ENCODE measurements at regions not wholly inside any gene's neighbourhood (a gene's known extent, or its start where the extent isn't known, plus 50 kb on each side); places are given as distances from the start of the nearest gene placed in this dataset.

- Histone ChIP-seq H3K4me1 (replicated peaks in 1 of 4; ENCODE audit: control insufficient read depth in 3 of 4, insufficient read depth in 4 of 4, low read length in 3 of 4) (no peaks in the 10 kb centered on the region), H4K91ac (replicated peaks; ENCODE audit: insufficient read length, low read length) (no peak overlapping the region), H3K4me3 (ENCODE audit: extremely low read depth in 1 of 4, insufficient read depth in 2 of 4, low read depth in 3 of 4, low read length in 4 of 4) (no peak overlapping the region), H2BK15ac (ENCODE audit: low read length) (no peak overlapping the region), H3K23ac (ENCODE audit: insufficient read length) (no peak overlapping the region), H3K9me3 (ENCODE audit: insufficient read depth in 2 of 2, low read depth in 1 of 2, low read length in 1 of 2) (no peaks in the 10 kb centered on the region), H2AFZ (ENCODE audit: low read length) (no peak overlapping the region), H4K8ac (ENCODE audit: extremely low read depth, insufficient read depth, low read length) (no peak overlapping the region), H3K14ac (ENCODE audit: insufficient read length) (no peak overlapping the region), H3K4ac (replicated peaks; ENCODE audit: insufficient read length, low read depth, low read length) (no peak overlapping the region), H2BK12ac (ENCODE audit: low read depth, low read length) (no peak overlapping the region), H2BK120ac (replicated peaks; ENCODE audit: low read depth, low read length) (no peak overlapping the region), H3K9ac (replicated peaks in 1 of 4; ENCODE audit: extremely low read depth in 1 of 4, low read depth in 3 of 4, low read length in 3 of 4) (no peak overlapping the region), H3K27ac (ENCODE audit: low read depth, low read length) (no peak overlapping the region), H4K5ac (ENCODE audit: insufficient read length, low read depth, low read length) (no peak overlapping the region), H2AK5ac (ENCODE audit: low read depth, low read length) (no peak overlapping the region), H3K79me1 (ENCODE audit: low read depth, low read length) (no peaks in the 10 kb centered on the region), H4K20me1 (replicated peaks in 1 of 2; ENCODE audit: control insufficient read depth in 1 of 2, insufficient read depth in 2 of 2, low read length in 2 of 2) (no peaks in the 10 kb centered on the region), H3K36me3 (ENCODE audit: control insufficient read depth in 2 of 4, insufficient read depth in 4 of 4, low read length in 3 of 4) (no peaks in the 10 kb centered on the region; a peak in 1 of 8 replicates), H2BK20ac (ENCODE audit: low read length) (no peak overlapping the region), H3K79me2 (ENCODE audit: control insufficient read depth in 1 of 2, insufficient read depth in 2 of 2, low read length in 2 of 2) (no peaks in the 10 kb centered on the region), H3K56ac (replicated peaks; ENCODE audit: insufficient read length, low read depth, low read length) (no peak overlapping the region), H3K4me2 (ENCODE audit: insufficient read depth in 1 of 2, low read depth in 2 of 2, low read length in 2 of 2) (no peak overlapping the region), H3K23me2 (ENCODE audit: low read depth, low read length) (no peaks in the 10 kb centered on the region), H3K27me3 (replicated peaks in 1 of 4; ENCODE audit: control insufficient read depth in 3 of 4, extremely low read depth in 1 of 4, insufficient read depth in 3 of 4, low read length in 3 of 4) (no peaks in the 10 kb centered on the region), H2BK5ac (ENCODE audit: low read depth, low read length) (no peak overlapping the region), H3K18ac (ENCODE audit: extremely low read depth, low read length) (no peak overlapping the region)
- WGBS, 2 experiments (ENCODE audit: extremely low coverage in 1 of 2, insufficient coverage in 1 of 2, insufficient read length in 1 of 2, insufficient replicate concordance in 2 of 2, low coverage in 1 of 2, low lambda C conversion rate in 2 of 2, missing lambda C conversion rate in 1 of 2): 47% methylated on average over 4 of the region's 4 CpGs; no CpG with 5 or more reads in 1 of the 2 experiments
- DNase-seq (ENCODE audit: low read depth in 1 of 2, low spot score in 2 of 2) (no peak), FAIRE-seq (no peak)
- TF ChIP-seq KDM1A (IDR thresholded peaks at IDR 0.05; ENCODE audit: borderline replicate concordance, low read length) (no peak), POLR2A (IDR thresholded peaks at IDR 0.05; ENCODE audit: control extremely low read depth in 1 of 2, low read depth in 2 of 2, low read length in 2 of 2) (no peak), RBBP5 (IDR thresholded peaks at IDR 0.05; ENCODE audit: borderline replicate concordance, low read depth, low read length) (no peak), RAD21 (IDR thresholded peaks at IDR 0.05 in 1 of 2, conservative IDR thresholded peaks at IDR 0.05 in 1 of 2; ENCODE audit: low read depth in 2 of 2, low read length in 2 of 2) (peak; percentile 92 to 95), CTCF (IDR thresholded peaks at IDR 0.05; ENCODE audit: control extremely low read depth in 1 of 3, insufficient read depth in 1 of 3, low read depth in 1 of 3, low read length in 3 of 3) (peak in 2 of 3 experiments; percentile 77 to 79; a peak in 3 of 4 replicates)
- ChIA-PET CTCF (ENCODE audit: partially characterized antibody) (interaction anchor here (0.6 to 1.8 kb wide), 11 partner anchors 9 to 941 kb away, joined by 3 to 9 read pairs (median 3); no protein-coding TSS in a partner anchor), POLR2A (ENCODE audit: partially characterized antibody) (no interaction called here)
Measured at GRCh38 chr1:79497193-79497773, 490.8 kb upstream of the ADGRL4 start.

Data from H1 (cell line).